ENCODE measurements at regions not wholly inside any gene's neighbourhood (a gene's known extent, or its start where the extent isn't known, plus 50 kb on each side); places are given as distances from the start of the nearest gene placed in this dataset.

- no peak for DNase-seq (ENCODE audit: low spot score)
- Histone ChIP-seq H3K27me3 (replicated peaks; ENCODE audit: insufficient read depth) (no peaks in the 10 kb centered on the region), H3K36me3 (no peaks in the 10 kb centered on the region), H3K4me3 (no peak overlapping the region), H3K4me1 (replicated peaks) (no peaks in the 10 kb centered on the region), H3K27ac (no peak overlapping the region), H3K9me3 (no peaks in the 10 kb centered on the region)
- TF ChIP-seq POLR2A (IDR thresholded peaks at IDR 0.05) (no peak), CTCF (IDR thresholded peaks at IDR 0.05) (no peak), POLR2AphosphoS5 (IDR thresholded peaks at IDR 0.05) (no peak)
- 91% methylated on average over 1 of the region's 1 CpG for WGBS
- intact Hi-C loops (cut with DNase I) = no loop called here
Observed at GRCh38 chr12:42660117-42660516, 70.6 kb upstream of the PRICKLE1 start.

GRCh38 chr12:42652048-42652447, 62.5 kb upstream of the PRICKLE1 start:
- H3K27ac ChIP-seq = no peak overlapping the region
- WGBS = 69% methylated on average over 5 of the region's 5 CpGs

GRCh38 chr12:42648061-42648460, 58.5 kb upstream of the PRICKLE1 start:
- H3K36me3 ChIP-seq = no peaks in the 10 kb centered on the region
- H3K9me3 ChIP-seq = no peaks in the 10 kb centered on the region
- TF ChIP-seq CTCF (IDR thresholded peaks at IDR 0.05) = no peak
- WGBS = 92% methylated on average over 3 of the region's 3 CpGs
- DNase-seq (ENCODE audit: low spot score) = no peak
- no peak overlapping the region for H3K27ac ChIP-seq
- H3K4me1 ChIP-seq (replicated peaks) = no peaks in the 10 kb centered on the region
- no peak overlapping the region for H3K4me3 ChIP-seq
- H3K27me3 ChIP-seq (replicated peaks; ENCODE audit: insufficient read depth) = no peaks in the 10 kb centered on the region
- intact Hi-C loops (cut with DNase I) = no loop called here

More at GRCh38 chr12:42652048-42652447, 62.5 kb upstream of the PRICKLE1 start:
- TF ChIP-seq POLR2A (IDR thresholded peaks at IDR 0.05) (no peak), CTCF (IDR thresholded peaks at IDR 0.05) (no peak), POLR2AphosphoS5 (IDR thresholded peaks at IDR 0.05) (no peak)
- no peaks in the 10 kb centered on the region for H3K27me3 ChIP-seq (replicated peaks; ENCODE audit: insufficient read depth)
- no peaks in the 10 kb centered on the region for H3K4me1 ChIP-seq (replicated peaks)
- H3K4me3 ChIP-seq = no peak overlapping the region
- intact Hi-C loops (cut with DNase I) = no loop called here
- no peaks in the 10 kb centered on the region for H3K36me3 ChIP-seq
- no peak for DNase-seq (ENCODE audit: low spot score)
- no peaks in the 10 kb centered on the region for H3K9me3 ChIP-seq

GRCh38 chr12:42643881-42644579, 54.5 kb upstream of the PRICKLE1 start:
- no peak overlapping the region for H3K27ac ChIP-seq
- H3K9me3 ChIP-seq = no peaks in the 10 kb centered on the region
- intact Hi-C loops (cut with DNase I) = no loop called here
- H3K4me3 ChIP-seq = no peak overlapping the region
- no peak for TF ChIP-seq POLR2A (IDR thresholded peaks at IDR 0.05)
- no peak for TF ChIP-seq POLR2AphosphoS5 (IDR thresholded peaks at IDR 0.05)
- no peak for DNase-seq (ENCODE audit: low spot score)
- 32% methylated on average over 6 of the region's 6 CpGs for WGBS
- no peaks in the 10 kb centered on the region for H3K27me3 ChIP-seq (replicated peaks; ENCODE audit: insufficient read depth)
- H3K36me3 ChIP-seq = no peaks in the 10 kb centered on the region
- no peaks in the 10 kb centered on the region for H3K4me1 ChIP-seq (replicated peaks)

GRCh38 chr12:42641221-42641885, 51.8 kb upstream of the PRICKLE1 start:
- Histone ChIP-seq H3K27me3 (replicated peaks; ENCODE audit: insufficient read depth) (no peaks in the 10 kb centered on the region), H3K36me3 (no peaks in the 10 kb centered on the region), H3K4me1 (replicated peaks) (no peaks in the 10 kb centered on the region), H3K27ac (no peak overlapping the region), H3K9me3 (no peaks in the 10 kb centered on the region), H3K4me3 (no peak overlapping the region)
- TF ChIP-seq CTCF (IDR thresholded peaks at IDR 0.05) (no peak), POLR2AphosphoS5 (IDR thresholded peaks at IDR 0.05) (no peak), POLR2A (IDR thresholded peaks at IDR 0.05) (no peak)
- no peak for DNase-seq (ENCODE audit: low spot score)
- 60% methylated on average over 1 of the region's 1 CpG for WGBS
- intact Hi-C loops (cut with DNase I) = no loop called here

Data from prostate gland (tissue), 2 donors.